Osteocyte (in vitro differentiated cells): ENCODE measurements at regions not wholly inside any gene's neighbourhood (a gene's known extent, or its start where the extent isn't known, plus 50 kb on each side); places are given as distances from the start of the nearest gene placed in this dataset.

Source experiments
- DNase-seq: peaks from one replicate; pipeline ENCODE4 v3.0.0; 2021; ENCODE audit warnings: mixed read lengths; ENCODE audit not compliant: unreplicated experiment; ENCODE audit errors: extremely low spot score
- H3K27ac Mint-ChIP-seq: one replicate; pipeline ENCODE4 v1.8.0; 2021; ENCODE audit warnings: mild to moderate bottlenecking, mixed read lengths; ENCODE audit not compliant: unreplicated experiment
- H3K27me3 Mint-ChIP-seq: one replicate; pipeline ENCODE4 v1.8.0; 2021; ENCODE audit warnings: mixed read lengths; ENCODE audit not compliant: unreplicated experiment
- H3K36me3 Mint-ChIP-seq: one replicate; pipeline ENCODE4 v1.8.0; 2021; ENCODE audit warnings: mixed read lengths; ENCODE audit not compliant: unreplicated experiment
- H3K4me1 Mint-ChIP-seq: one replicate; pipeline ENCODE4 v1.8.0; 2021; ENCODE audit warnings: mixed read lengths; ENCODE audit not compliant: unreplicated experiment
- H3K4me3 Mint-ChIP-seq: one replicate; pipeline ENCODE4 v1.8.0; 2021; ENCODE audit warnings: mild to moderate bottlenecking, moderate library complexity, mixed read lengths; ENCODE audit not compliant: unreplicated experiment
- H3K9me3 Mint-ChIP-seq: one replicate; pipeline ENCODE4 v1.8.0; 2021; ENCODE audit warnings: mixed read lengths; ENCODE audit not compliant: unreplicated experiment
- CTCF ChIP-seq: fragments of 200-600 bp; sonication (generic); IDR thresholded peaks from 2 replicates; pipeline ENCODE4 v1.5.0; 2021; ENCODE audit warnings: antibody characterized with exemption, mild to moderate bottlenecking, moderate library complexity

- H3K4me1 Mint-ChIP-seq = no peaks in the 10 kb centered on the region
- H3K27me3 Mint-ChIP-seq = no peaks in the 10 kb centered on the region
- H3K9me3 Mint-ChIP-seq = no peaks in the 10 kb centered on the region
- H3K36me3 Mint-ChIP-seq = no peaks in the 10 kb centered on the region
- TF ChIP-seq CTCF = no peak
- no peak overlapping the region for H3K27ac Mint-ChIP-seq
- no peak overlapping the region for H3K4me3 Mint-ChIP-seq
- DNase-seq = no peak
Observed at GRCh38 chr6:98254624-98255023, 579.8 kb upstream of the POU3F2 start.

GRCh38 chr6:98260382-98260781, 574.0 kb upstream of the POU3F2 start:
- no peak overlapping the region for H3K4me3 Mint-ChIP-seq
- H3K27ac Mint-ChIP-seq = no peak overlapping the region
- no peak for TF ChIP-seq CTCF
- no peaks in the 10 kb centered on the region for H3K27me3 Mint-ChIP-seq
- H3K36me3 Mint-ChIP-seq = no peaks in the 10 kb centered on the region
- no peaks in the 10 kb centered on the region for H3K9me3 Mint-ChIP-seq
- H3K4me1 Mint-ChIP-seq = no peaks in the 10 kb centered on the region
- DNase-seq = no peak

GRCh38 chr6:98272060-98272459, 562.3 kb upstream of the POU3F2 start:
- no peaks in the 10 kb centered on the region for H3K27me3 Mint-ChIP-seq
- H3K27ac Mint-ChIP-seq = no peak overlapping the region
- DNase-seq = no peak
- no peak for TF ChIP-seq CTCF
- H3K4me3 Mint-ChIP-seq = no peak overlapping the region
- no peaks in the 10 kb centered on the region for H3K4me1 Mint-ChIP-seq
- H3K9me3 Mint-ChIP-seq = no peaks in the 10 kb centered on the region
- no peaks in the 10 kb centered on the region for H3K36me3 Mint-ChIP-seq

GRCh38 chr6:98274691-98275090, 559.7 kb upstream of the POU3F2 start:
- H3K27me3 Mint-ChIP-seq = no peaks in the 10 kb centered on the region
- no peak for DNase-seq
- H3K9me3 Mint-ChIP-seq = no peaks in the 10 kb centered on the region
- H3K4me1 Mint-ChIP-seq = no peaks in the 10 kb centered on the region
- H3K4me3 Mint-ChIP-seq = no peak overlapping the region
- H3K27ac Mint-ChIP-seq = no peak overlapping the region
- no peaks in the 10 kb centered on the region for H3K36me3 Mint-ChIP-seq
- no peak for TF ChIP-seq CTCF

- no peak overlapping the region for H3K4me3 Mint-ChIP-seq
- no peaks in the 10 kb centered on the region for H3K27me3 Mint-ChIP-seq
- no peak for TF ChIP-seq CTCF
- no peaks in the 10 kb centered on the region for H3K4me1 Mint-ChIP-seq
- H3K9me3 Mint-ChIP-seq = no peaks in the 10 kb centered on the region
- H3K36me3 Mint-ChIP-seq = no peaks in the 10 kb centered on the region
- no peak for DNase-seq
- no peak overlapping the region for H3K27ac Mint-ChIP-seq
Observed at GRCh38 chr6:98280492-98280891, 553.9 kb upstream of the POU3F2 start.
